GM19395 (cell line): ENCODE measurements at regions not wholly inside any gene's neighbourhood (a gene's known extent, or its start where the extent isn't known, plus 50 kb on each side); places are given as distances from the start of the nearest gene placed in this dataset.
"Not testable (repeated sequence)": the region's sequence is repeated elsewhere in the genome, so short reads cannot be mapped to it uniquely, and the experiment has no call there.

Experiments
- ATAC-seq: cut with Tn5 transposase; IDR thresholded peaks from one replicate; pipeline ENCODE4 v1.9.1; 2021; ENCODE audit warnings: mild to moderate bottlenecking, moderate library complexity; ENCODE audit not compliant: unreplicated experiment

DNA sequence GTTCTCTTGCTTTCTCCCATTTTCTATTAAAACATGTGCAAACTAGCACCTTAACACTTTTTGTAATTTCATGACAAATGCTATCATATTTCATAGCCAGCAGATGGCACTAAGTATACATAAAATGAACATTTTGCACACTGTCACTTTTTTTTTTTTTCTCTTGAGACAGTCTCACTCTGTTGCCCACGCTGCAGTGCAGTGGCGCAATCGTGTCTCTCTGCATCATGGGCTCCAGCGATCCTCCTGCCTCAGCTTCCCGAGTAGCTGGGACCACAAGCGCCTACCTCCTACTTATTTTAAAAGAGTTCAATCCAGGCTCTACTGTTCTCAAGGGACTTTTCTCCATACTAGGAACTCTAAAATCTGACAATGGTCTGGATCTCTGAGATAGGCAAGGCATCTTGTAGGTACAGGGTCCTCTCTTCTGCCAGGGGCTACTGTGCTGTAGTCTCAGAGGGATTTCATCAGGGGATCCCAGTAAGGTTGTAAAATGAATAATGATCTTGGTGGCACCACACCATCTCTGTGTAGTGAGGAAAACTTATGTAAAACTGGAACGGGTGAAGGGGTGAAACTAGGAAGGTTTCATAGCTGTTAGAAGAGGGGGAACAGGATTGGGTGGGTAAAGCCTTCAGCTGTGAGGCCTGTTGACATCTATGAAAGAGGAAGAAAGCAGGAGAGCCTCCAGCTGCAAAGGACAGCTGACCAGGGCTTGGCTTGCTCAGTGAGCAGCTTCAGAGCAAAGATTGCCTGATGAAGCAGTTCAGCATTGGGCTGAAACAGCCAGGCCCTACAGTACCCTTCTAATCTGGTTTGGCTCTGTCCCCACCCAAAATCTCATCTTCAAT lies 196.9 kb downstream of the AVL9 start:
- ATAC-seq: peak; percentile 89

DNA sequence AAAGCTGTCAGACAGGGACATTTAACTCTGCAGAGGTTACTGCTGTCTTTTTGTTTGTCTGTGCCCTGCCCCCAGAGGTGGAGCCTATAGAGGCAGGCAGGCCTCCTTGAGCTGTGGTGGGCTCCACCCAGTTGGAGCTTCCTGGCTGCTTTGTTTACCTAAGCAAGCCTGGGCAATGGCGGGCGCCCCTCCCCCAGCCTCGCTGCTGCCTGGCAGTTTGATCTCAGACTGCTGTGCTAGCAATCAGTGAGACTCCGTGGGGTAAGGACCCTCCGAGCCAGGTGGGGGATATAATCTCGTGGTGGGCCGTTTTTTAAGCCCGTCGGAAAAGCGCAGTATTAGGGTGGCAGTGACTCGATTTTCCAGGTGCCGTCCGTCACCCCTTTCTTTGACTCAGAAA lies 192.8 kb downstream of the AVL9 start:
- ATAC-seq: not testable (repeated sequence)

DNA sequence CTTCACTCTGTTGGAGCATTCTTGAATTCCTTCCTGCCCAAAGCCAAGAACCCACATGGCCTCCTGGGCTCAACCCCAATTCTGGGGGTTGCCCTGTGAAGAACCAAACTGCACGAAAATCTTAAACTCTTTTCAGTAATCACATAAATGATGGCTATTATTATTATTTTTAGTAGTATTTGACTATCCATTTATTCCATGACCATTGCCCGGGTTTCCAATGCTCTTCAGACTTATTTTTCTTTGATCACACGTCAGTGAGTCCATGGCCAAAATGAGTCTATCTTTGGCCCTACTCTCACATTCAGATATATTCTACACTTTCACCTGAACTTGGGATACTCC lies 185.9 kb downstream of the AVL9 start:
- no peak for ATAC-seq

DNA sequence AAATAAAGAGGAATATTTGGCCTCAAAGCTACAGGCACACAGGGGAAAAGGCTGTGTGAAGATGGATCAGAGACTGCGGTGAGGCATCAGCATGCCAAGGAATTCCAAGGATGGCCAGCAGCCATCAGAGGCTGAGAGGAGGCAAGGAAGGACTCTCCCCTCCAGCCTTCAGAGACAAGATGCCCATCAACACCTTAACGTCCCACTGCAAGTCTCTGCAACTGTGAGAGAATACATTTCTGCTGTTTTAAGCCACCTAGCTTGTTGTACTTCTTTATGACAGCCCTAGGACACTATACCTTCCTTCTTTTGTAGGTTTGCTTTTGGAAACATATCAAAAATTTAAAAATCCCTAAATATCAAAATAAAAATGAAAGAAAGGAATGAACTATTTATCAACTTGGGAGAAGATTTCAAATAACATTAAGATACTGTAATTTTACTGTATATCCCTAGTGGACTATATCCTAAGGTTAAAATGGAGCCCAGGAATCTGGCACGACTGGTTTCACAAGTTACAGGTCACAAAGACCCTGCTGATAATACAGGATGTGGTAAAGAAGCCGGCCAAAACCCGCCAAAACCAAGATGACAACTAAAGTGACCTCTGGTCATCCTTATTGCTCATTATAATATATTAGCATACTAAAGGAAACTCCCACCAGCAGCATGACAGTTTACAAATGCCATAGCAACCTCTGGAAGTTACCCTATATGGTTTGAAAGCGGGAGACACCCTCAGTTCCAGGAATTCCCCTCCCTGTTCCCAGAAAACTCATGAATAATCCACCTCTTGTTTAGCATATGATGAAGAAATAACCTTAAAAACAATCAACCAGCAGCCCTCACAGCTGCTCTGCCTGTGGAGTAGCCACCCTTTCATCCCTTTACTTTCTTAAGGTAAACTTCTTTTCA lies 185.2 kb downstream of the AVL9 start:
- no peak for ATAC-seq

DNA sequence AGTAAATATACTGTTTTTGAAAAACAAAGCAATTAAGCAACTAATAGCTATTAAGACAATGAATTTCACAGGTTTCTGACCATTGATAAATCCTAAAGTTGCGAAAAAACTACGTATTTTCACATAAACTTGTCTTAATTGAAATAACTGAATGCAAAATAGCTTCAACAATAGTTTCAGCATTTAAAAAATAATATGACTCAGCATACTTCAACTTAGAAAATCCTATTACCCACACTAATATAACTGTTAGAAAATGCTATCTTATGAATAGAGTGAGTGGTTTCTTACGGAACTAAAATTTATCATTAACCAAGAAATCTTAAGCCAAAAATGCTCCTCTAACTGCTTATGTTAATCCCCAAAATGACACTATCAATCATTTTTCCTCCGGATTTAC lies 183.9 kb downstream of the AVL9 start:
- no peak for ATAC-seq

DNA sequence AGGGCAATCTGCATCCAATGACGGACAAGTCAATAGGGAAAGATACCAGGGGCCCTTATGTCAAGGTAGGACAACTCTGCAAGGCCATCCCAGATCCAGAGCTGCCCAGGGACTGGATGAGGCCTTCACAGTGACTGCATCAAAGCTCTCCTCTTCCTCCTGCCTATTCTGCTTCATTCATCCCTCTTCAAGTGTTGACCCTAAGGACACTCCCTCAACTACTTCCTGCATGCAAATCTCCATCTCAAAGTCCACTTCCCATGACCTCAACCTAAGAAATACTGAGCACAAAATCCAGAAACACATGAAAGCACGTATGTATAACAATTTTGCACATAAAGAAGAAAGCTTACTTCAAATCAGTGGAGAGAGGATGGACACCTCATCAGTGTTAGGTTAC lies 182.3 kb downstream of the AVL9 start:
- ATAC-seq: no peak

DNA sequence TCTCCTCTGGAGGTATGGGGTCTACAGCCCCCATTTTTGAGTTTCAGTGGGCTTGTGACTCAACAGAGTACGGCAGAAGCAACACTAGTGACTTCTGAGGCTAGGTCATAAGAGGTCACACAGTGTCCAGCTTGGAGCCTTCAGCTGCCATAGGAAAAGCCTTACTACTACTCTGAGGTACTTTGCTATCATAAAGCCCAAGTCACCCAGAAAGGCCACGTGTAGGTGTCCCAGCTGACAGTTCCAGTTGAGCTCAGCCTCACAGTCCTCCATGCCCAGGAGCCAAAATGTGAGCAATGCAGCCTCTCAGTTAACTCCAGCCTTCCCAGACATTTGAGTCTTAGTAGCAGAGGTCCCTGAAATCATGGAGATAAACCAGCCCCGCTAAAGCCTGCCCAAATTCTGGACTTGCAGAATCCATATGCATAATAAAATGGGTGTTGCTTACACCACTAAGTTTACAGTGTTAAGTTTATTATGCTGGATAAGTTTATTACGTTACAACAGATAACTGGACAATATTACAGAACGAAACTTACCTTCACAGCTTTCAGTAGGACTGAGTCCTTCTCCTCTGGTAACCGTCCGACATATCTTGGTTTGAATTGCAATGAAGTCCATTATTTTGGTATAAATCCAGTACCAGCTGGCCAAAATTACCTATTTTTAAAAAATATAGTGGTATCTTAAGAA lies 181.1 kb downstream of the AVL9 start:
- no peak for ATAC-seq

DNA sequence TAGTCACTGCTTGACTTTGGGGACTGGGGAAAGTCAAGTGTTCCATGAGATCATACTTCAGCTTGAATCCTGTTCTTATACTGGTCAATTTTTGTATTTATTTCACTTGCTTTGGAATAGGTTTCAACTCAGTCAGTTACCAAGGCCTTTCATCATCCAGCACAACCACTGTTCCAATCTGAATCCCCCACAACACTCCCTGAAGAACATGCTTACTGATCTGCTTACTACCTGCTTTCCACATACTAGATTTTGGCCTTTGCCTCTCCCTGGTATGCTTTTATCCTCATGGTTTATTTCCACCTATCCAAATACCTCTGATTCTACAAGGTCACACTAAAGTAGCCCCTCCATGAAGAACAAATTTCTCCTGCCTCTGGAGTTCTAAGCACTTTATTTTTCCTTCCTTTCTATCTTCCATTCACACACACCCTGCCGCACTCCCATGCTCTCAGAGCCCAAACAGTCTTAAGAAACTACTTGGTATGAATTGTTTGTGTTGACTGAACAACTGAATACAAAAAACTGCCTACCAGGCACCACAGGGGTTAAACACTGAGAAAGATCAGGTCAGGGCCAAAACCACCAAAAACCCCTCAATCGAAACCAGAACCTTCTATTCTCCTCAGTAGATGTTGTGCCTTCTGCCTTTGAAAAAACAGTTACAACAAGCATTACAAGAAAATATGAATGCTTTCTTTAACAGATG lies 178.1 kb downstream of the AVL9 start:
- ATAC-seq: no peak

DNA sequence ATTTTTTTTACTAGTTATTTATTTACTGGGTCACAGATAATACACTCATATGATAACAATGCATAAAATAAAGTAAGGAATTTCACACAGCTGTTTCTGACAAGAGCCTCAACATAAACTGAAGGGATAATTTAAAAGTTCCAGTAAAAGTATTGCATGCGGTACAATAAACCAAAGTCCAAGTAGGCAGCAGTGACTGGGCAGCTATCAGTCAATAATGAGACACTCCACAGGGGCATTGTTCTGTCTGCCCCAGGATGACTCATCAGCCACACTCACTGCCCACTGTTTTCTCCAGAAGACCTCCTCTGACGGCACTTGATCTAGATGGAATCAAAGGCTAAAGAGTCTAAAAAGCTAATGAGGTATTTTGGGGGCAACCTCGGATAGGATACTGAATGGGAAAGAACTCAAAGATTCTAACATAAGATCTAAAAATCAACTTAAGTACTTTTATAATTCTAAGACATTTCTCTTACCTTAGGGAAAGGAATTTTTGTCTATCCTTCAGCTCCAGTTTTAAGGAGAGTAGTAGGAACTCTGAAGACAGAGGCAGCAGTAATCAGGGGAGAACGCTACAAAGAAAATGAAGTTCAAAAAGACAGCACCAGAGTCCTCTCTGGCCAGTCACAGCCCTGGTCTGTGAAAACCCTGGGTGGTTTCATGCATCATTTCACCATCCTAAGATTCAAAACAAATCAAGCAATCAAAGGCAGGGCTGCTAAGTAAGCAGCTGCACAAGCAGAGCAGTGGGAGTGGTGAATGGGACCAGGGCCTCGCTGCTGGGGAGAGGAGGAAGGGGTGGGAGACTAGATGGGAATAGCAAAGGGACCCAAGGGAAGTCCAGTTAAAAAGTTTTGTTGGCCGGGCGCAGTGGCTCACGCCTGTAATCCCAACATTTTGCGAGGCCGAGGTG lies 175.1 kb downstream of the AVL9 start:
- ATAC-seq: no peak

DNA sequence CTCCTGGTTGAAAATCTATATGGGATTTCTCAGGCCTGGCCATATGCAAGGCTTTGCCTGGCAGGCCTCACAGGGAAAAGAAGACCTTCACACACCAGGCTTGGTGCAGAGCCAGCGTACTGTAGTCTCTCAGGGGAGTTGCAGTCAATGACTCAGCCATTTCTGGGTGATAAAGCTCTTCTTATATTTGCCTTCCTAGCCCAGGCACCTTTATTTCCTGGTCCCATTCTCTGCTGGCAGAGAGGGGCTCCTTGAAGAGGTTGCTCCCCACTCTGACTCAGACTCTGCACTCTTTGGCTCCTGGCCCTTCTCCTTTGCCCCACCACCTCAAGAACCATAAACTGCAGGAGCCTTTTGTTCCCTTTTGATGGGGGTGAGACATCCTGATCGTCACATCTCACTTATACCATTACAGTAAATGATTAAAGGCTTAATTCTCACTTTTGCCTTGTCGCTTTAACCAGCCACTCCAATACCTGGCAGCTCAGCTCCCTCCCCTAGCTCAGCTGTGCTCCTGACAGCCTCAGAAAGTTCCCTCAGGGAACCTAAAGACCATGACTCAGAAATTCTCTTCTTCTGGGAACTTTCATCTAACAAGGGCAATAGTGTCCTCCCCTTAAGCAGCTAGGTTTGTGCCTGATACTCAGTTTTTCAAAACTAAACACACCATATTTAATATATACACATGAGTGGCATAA lies 174.0 kb downstream of the AVL9 start:
- not testable (repeated sequence) for ATAC-seq

DNA sequence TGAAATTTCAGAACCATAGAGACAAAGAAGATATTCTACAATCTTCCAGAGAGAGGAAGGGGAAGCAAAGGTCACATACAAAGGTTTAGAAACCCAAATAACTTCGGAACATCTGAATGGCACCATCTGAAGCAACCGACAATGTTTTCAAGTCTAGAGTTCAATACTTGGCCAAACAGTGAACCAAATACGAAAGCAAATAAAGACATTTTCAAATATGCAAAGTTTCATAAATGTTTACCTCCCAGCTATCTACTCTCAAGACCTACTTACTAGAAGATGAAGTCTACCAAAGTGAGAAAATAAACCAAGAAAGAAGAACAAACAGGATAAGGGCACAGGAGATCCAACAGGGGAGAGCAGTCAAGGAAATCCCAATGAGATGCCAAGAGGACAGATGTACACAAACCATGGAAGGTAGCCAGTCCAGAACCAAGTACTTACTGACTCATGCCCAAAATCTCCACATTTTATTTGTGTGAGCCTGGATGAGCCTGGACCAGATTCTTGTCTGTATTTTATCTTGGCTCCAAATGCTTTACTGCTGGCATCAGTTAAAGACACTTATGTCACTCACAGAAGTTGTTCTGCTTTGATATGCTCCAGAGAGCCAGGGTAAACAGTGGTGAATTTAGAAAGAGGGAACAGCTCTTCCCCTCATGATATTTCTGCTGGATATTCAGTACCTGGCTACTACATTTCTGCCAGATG lies 173.3 kb downstream of the AVL9 start:
- not testable (repeated sequence) for ATAC-seq

DNA sequence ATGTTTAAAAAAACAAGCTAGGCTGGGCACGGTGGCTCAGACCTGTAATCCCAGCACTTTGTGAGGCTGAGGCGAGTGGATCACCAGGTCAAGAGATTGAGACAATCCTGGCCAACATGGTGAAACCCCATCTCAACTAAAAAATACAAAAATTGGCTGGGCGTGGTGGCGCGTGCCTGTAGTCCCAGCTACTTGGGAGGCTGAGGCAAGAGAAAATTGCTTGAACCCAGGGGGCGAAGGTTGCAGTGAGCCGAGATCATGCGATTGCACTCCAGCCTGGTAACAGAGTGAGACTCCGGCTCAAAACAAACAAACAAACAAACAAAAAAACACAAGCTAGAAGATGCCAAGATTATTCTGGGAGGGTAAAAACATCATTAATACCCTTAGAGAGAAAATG lies 172.3 kb downstream of the AVL9 start:
- not testable (repeated sequence) for ATAC-seq

DNA sequence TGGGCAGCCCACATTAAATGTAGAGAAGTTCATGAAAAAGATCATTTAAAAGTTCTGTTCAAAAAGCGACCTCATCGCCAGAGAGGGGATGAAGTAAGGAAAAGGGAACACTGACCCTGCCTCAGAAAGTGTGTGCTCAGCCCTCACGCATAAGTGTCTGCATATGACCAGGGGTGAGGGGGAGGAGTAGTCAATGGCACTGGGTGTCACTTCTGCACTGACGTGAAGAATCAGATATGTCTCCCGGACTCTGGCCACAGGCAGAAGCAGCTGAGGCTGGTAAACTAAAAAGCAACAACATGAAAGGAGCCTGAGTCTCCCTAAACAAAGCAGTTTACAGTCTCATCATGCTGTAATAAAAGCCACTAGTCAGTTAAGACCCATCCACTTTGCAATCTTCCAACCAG lies 168.5 kb downstream of the AVL9 start:
- ATAC-seq: not testable (repeated sequence)

DNA sequence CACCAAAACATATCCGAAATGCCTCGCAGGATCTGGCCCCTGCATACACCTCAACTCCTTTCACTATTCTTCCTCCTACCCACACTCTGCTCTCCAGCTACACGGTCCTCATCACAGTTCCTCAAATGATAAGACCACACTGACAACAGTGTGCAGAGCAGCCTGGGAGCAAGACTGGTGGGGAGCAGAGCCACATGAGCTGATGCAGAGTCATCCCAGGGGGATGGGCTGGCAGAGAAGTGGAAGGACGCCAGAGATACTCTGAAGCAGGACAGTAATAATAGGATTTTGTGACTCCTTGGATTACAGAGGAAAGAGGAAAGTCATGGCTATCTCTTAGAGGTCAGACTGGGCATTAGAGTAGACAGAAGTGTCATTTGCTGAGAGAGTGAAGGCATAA lies 167.2 kb downstream of the AVL9 start:
- not testable (repeated sequence) for ATAC-seq

DNA sequence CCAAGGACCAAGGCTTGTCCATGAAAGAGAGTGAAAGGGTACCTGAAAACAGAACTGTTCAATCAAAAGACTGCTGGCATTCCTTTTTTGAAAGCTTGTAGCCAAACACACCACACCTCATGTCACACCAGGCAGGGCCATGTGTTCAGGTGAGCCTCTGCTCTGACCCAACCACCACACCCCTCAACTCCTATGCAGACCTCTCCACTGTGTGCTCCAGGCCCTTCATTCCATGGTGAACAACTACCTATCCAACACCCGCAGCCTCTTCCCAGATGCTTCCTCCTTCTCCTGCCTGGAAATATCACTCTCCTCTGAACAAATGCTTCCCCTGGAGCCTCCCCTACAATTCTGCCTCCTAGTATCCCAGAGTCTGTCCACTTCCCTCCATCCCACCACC lies 166.6 kb downstream of the AVL9 start:
- no peak for ATAC-seq

DNA sequence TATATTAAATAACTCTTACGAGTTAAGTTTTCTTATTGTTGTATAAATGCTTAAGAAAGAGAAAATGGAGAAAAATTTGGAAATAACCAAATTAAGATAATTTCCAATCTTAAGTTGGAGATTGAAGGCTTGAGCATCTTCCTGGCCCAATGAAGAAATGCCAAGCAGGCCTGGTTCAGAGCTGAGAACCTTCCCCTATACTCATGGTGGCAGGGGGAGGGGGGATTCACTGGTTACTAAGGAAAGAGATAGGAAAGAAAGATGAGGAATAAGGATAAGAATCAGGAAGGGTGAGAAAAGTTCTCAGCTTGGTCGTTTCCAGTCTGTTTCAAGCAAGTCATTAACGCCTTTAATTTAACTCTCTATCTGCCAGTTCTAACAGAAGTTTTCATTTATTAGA lies 166.2 kb downstream of the AVL9 start:
- ATAC-seq: no peak

DNA sequence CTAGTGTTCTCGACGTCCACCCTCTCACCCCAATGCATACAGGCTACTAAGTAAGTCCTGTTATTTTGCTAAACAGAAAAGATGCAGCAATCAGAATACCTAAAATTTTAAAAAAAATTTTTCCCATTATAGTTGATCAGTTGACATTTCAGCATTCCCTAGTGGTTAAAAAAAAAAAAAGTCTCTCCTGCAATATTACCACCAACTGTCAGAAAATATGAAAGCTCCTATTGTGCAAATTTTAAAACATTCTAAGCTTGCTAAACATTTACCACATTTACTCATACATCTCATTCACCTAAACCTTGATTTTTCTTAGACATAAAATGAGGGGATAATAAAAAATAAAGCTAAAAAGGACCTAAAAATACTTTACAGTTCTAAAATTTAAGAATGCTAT lies 165.6 kb downstream of the AVL9 start:
- ATAC-seq: no peak

DNA sequence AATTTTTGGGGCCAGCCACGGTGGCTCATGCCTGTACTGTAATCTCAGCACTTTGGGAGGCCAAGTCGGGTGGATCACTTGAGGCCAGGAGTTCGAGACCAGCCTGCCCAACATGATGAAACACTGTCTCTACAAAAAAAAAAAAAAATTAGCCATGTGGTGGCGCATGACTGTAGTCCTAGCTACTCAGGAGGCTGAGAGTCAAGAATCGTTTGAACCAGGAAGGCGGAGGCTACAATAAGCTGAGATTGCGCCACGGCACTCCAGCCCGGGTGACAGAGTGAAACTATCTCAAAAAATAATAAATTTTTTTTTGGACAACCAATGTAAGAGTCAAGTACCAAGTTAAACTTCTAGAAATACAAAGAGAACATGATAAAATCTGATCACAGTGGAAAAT lies 164.6 kb downstream of the AVL9 start:
- ATAC-seq: no peak

DNA sequence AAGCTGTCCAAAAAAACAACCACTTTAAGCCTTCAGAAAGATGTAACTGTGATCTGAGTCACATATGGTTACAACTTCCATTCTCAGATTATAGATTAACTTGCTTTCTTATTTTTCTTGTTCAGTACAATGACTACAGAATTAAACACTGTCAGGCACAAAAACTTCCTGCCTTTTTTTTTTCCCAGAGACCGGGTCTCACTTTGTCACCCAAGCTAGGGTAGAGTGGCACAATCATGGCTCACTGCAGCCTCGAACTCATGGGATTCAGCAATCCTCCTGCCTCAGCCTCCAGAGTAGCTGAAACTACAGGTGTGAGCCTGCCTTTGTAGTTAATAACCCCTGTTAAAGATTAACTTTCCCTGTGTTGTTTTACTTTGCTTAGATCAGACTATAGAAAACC lies 163.2 kb downstream of the AVL9 start:
- peak; percentile 74 for ATAC-seq
